Astrocyte (in vitro differentiated cells and primary cell): ENCODE measurements at regions not wholly inside any gene's neighbourhood (a gene's known extent, or its start where the extent isn't known, plus 50 kb on each side); places are given as distances from the start of the nearest gene placed in this dataset.
A peak's percentile ranks its signal among the peaks of the same experiment; 100 is the strongest.

Experiments
- DNase-seq: peaks from one replicate; pipeline ENCODE4 v3.0.0-alpha.2; 2010; ENCODE audit warnings: low read depth
- FAIRE-seq: peaks from 2 replicates; lab custom pipeline; 2011; peaks lifted over from hg19 to GRCh38; lab: Jason Lieb, UNC
- H2AFZ ChIP-seq: 2 replicates; pipeline ENCODE4 v1.6.0; 2012; ENCODE audit warnings: low read depth, low read length, inconsistent platforms
- H3K27ac ChIP-seq: 2 replicates; pipeline ENCODE4 v1.5.1; 2011; ENCODE audit warnings: low read depth, low read length, inconsistent platforms
- H3K27me3 ChIP-seq: 2 replicates; pipeline ENCODE4 v1.6.0; 2011; ENCODE audit warnings: low read length, inconsistent platforms; ENCODE audit not compliant: insufficient read depth
- H3K36me3 ChIP-seq: 2 replicates; pipeline ENCODE4 v1.5.1; 2011; ENCODE audit warnings: low read length, inconsistent platforms; ENCODE audit not compliant: insufficient read depth
- H3K4me1 ChIP-seq: 2 replicates; pipeline ENCODE4 v1.5.1; 2011; ENCODE audit warnings: low read length, inconsistent platforms; ENCODE audit not compliant: insufficient read depth
- H3K4me2 ChIP-seq: 2 replicates; pipeline ENCODE4 v1.6.0; 2012; ENCODE audit warnings: low read length, inconsistent platforms
- H3K4me3 ChIP-seq: 2 replicates; pipeline ENCODE4 v1.5.1; 2011; ENCODE audit warnings: low read depth, mild to moderate bottlenecking, low read length, inconsistent platforms; ENCODE audit not compliant: insufficient read depth
- H3K79me2 ChIP-seq: 2 replicates; pipeline ENCODE4 v1.6.0; 2012; ENCODE audit warnings: mild to moderate bottlenecking, low read length, inconsistent platforms; ENCODE audit not compliant: insufficient read depth
- H3K9ac ChIP-seq: 2 replicates; pipeline ENCODE4 v1.6.0; 2012; ENCODE audit warnings: mild to moderate bottlenecking, low read length, inconsistent platforms
- H3K9me3 ChIP-seq: 2 replicates; pipeline ENCODE4 v1.5.1; 2012; ENCODE audit warnings: low read depth, mild to moderate bottlenecking, low read length, inconsistent platforms; ENCODE audit not compliant: insufficient read depth
- H4K20me1 ChIP-seq: 2 replicates; pipeline ENCODE4 v1.6.0; 2012; ENCODE audit warnings: low read length, inconsistent platforms; ENCODE audit not compliant: insufficient read depth
- H3K27ac Mint-ChIP-seq: one replicate; pipeline ENCODE4 v1.8.0; 2021; ENCODE audit warnings: mild to moderate bottlenecking, mixed read lengths; ENCODE audit not compliant: unreplicated experiment
- H3K27me3 Mint-ChIP-seq: one replicate; pipeline ENCODE4 v1.8.0; 2021; ENCODE audit warnings: low read depth, mixed read lengths; ENCODE audit not compliant: unreplicated experiment
- H3K36me3 Mint-ChIP-seq: one replicate; pipeline ENCODE4 v1.8.0; 2021; ENCODE audit warnings: low read depth, mixed read lengths; ENCODE audit not compliant: unreplicated experiment
- H3K4me1 Mint-ChIP-seq: one replicate; pipeline ENCODE4 v1.8.0; 2021; ENCODE audit warnings: low read depth, mixed read lengths; ENCODE audit not compliant: unreplicated experiment
- H3K4me3 Mint-ChIP-seq: one replicate; pipeline ENCODE4 v1.8.0; 2021; ENCODE audit warnings: mild to moderate bottlenecking, moderate library complexity, mixed read lengths; ENCODE audit not compliant: unreplicated experiment
- H3K9me3 Mint-ChIP-seq: one replicate; pipeline ENCODE4 v1.8.0; 2021; ENCODE audit warnings: mild to moderate bottlenecking, mixed read lengths; ENCODE audit not compliant: unreplicated experiment
- CTCF ChIP-seq: IDR thresholded peaks from 2 replicates; pipeline ENCODE4 v1.5.1; 2011; ENCODE audit warnings: low read depth, mild to moderate bottlenecking, inconsistent platforms, low read length, moderate library complexity; ENCODE audit not compliant: insufficient read depth
- EZH2 ChIP-seq: IDR thresholded peaks from 2 replicates; pipeline ENCODE4 v1.6.1; 2012; ENCODE audit warnings: mild to moderate bottlenecking, low read length, inconsistent platforms; ENCODE audit not compliant: insufficient read depth

GRCh38 chr4:144289667-144290428 lies 149.3 kb upstream of the GYPA start:
- DNase-seq (peak; percentile 51), FAIRE-seq (no peak)
- no peaks in the 10 kb centered on the region for H3K9me3 Mint-ChIP-seq
- no peaks in the 10 kb centered on the region for H3K36me3 Mint-ChIP-seq
- H3K4me3 ChIP-seq = no peak overlapping the region
- H3K79me2 ChIP-seq = no peaks in the 10 kb centered on the region
- no peak overlapping the region for H3K4me2 ChIP-seq
- H3K27me3 Mint-ChIP-seq = no peaks in the 10 kb centered on the region
- no peak overlapping the region for H3K4me3 Mint-ChIP-seq
- H3K9ac ChIP-seq = no peak overlapping the region
- TF ChIP-seq CTCF = no peak
- no peak for TF ChIP-seq EZH2
- no peaks in the 10 kb centered on the region for H3K36me3 ChIP-seq
- no peak overlapping the region for H3K27ac ChIP-seq
- H3K4me1 ChIP-seq = no peaks in the 10 kb centered on the region
- H3K9me3 ChIP-seq = no peaks in the 10 kb centered on the region
- H3K27ac Mint-ChIP-seq = no peak overlapping the region
- no peaks in the 10 kb centered on the region for H3K27me3 ChIP-seq
- H2AFZ ChIP-seq = no peak overlapping the region
- H3K4me1 Mint-ChIP-seq = peaks cover 6% of the 10 kb centered on the region
- no peaks in the 10 kb centered on the region for H4K20me1 ChIP-seq

- Mint-ChIP-seq H3K9me3 (no peaks in the 10 kb centered on the region), H3K27ac (no peak overlapping the region), H3K4me3 (no peak overlapping the region), H3K27me3 (no peaks in the 10 kb centered on the region), H3K4me1 (peaks cover 6% of the 10 kb centered on the region), H3K36me3 (no peaks in the 10 kb centered on the region)
- Histone ChIP-seq H3K9me3 (no peaks in the 10 kb centered on the region), H3K36me3 (no peaks in the 10 kb centered on the region), H3K27me3 (no peaks in the 10 kb centered on the region), H3K4me1 (no peaks in the 10 kb centered on the region), H4K20me1 (no peaks in the 10 kb centered on the region), H3K4me3 (no peak overlapping the region), H3K4me2 (no peak overlapping the region), H3K27ac (no peak overlapping the region), H2AFZ (no peak overlapping the region), H3K9ac (no peak overlapping the region), H3K79me2 (no peaks in the 10 kb centered on the region)
- DNase-seq (no peak), FAIRE-seq (no peak)
- TF ChIP-seq EZH2 = no peak
Observed at GRCh38 chr4:144291164-144291563, 150.6 kb upstream of the GYPA start.

GRCh38 chr4:144294211-144294610 lies 153.7 kb upstream of the GYPA start:
- DNase-seq = no peak
- Histone ChIP-seq H3K27me3 (no peaks in the 10 kb centered on the region), H3K4me2 (no peak overlapping the region), H3K36me3 (no peaks in the 10 kb centered on the region), H3K79me2 (no peaks in the 10 kb centered on the region), H4K20me1 (no peaks in the 10 kb centered on the region), H3K9me3 (no peaks in the 10 kb centered on the region), H3K4me1 (no peaks in the 10 kb centered on the region), H2AFZ (no peak overlapping the region), H3K4me3 (no peak overlapping the region), H3K27ac (no peak overlapping the region), H3K9ac (no peak overlapping the region)
- no peaks in the 10 kb centered on the region for H3K27me3 Mint-ChIP-seq
- peaks cover 6% of the 10 kb centered on the region for H3K4me1 Mint-ChIP-seq
- H3K27ac Mint-ChIP-seq = no peak overlapping the region
- no peak for FAIRE-seq
- H3K36me3 Mint-ChIP-seq = no peaks in the 10 kb centered on the region
- TF ChIP-seq CTCF = no peak
- no peak for TF ChIP-seq EZH2
- H3K4me3 Mint-ChIP-seq = no peak overlapping the region
- H3K9me3 Mint-ChIP-seq = no peaks in the 10 kb centered on the region
